Activated naive CD4-positive, alpha-beta T cell treated with anti-CD3 and anti-CD28 coated beads for 36 hours (primary cell): ENCODE measurements at regions not wholly inside any gene's neighbourhood (a gene's known extent, or its start where the extent isn't known, plus 50 kb on each side); places are given as distances from the start of the nearest gene placed in this dataset.

Experiments used
- CTCF ChIA-PET: fragments of 350-600 bp; sonication (Branson Sonifier 250); formaldehyde crosslinking; loops from one replicate; lab custom pipeline; 2021; ENCODE audit warnings: antibody characterized with exemption; lab: Charles Lee
- DNase-seq: peaks from one replicate; pipeline ENCODE4 v3.0.0-alpha.2; 2020
- H3K27ac Mint-ChIP-seq: one replicate; pipeline ENCODE4 v1.8.0; 2021; ENCODE audit warnings: mild to moderate bottlenecking, mixed read lengths
- H3K27me3 Mint-ChIP-seq: one replicate; pipeline ENCODE4 v1.8.0; 2021; ENCODE audit warnings: low read depth, mixed read lengths
- H3K36me3 Mint-ChIP-seq: one replicate; pipeline ENCODE4 v1.8.0; 2021; ENCODE audit warnings: low read depth, mixed read lengths
- H3K4me1 Mint-ChIP-seq: one replicate; pipeline ENCODE4 v1.8.0; 2021; ENCODE audit warnings: low read depth, mixed read lengths
- H3K4me3 Mint-ChIP-seq: one replicate; pipeline ENCODE4 v1.8.0; 2021; ENCODE audit warnings: mild to moderate bottlenecking, moderate library complexity, mixed read lengths
- H3K9me3 Mint-ChIP-seq: one replicate; pipeline ENCODE4 v1.8.0; 2021; ENCODE audit warnings: mixed read lengths
- intact Hi-C: fragments of 100-400 bp; cut with micrococcal nuclease; formaldehyde crosslinking; loops from one replicate; pipeline ENCODE4 v1.15.1; 2023

DNA sequence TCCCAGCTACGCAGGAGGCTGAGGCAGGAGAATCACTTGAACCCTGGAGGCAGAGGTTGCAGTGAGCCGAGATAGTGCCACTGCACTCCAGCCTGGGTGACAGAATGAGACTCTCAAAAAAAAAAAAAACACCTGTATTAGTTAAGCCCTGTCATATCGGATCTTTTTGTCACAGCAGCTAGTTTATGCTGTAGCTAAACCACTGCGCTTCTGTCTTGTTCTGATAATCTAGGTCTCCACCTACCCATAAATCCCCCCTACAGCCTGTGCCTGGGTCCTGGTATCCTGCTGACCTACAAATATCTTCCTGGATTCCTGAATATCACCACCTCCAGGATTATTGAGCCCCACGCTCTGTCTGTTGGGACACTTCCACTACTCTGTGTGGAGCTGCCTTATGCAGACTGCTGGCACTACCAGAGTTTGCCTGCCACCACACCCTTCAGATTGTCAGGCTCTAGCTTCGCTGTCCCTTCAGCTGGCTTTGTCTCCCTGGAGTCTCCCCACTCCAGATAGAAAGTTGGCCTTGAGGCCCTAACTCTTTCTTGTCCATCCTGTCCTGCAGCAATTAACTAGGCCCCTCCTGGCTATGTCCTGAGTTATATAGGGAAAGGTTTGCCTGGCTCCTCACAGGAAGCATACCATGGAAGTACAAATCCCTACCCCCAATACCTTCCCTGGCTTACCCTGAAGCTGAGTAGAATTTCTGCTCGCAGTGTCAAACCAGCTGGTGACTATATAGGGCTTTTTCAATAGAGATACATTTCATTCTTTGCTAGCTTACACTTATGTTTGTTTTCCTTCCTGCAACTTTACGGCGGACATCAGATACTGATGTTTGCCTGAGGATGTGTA lies 136.0 kb upstream of the SERTAD2 start:
- DNase-seq, result no peak
- intact Hi-C loops, result no loop called here
- no peak overlapping the region for H3K4me3 Mint-ChIP-seq
- no peak overlapping the region for H3K27ac Mint-ChIP-seq
- H3K27me3 Mint-ChIP-seq, result no peaks in the 10 kb centered on the region
- CTCF ChIA-PET, result no interaction called here
- no peaks in the 10 kb centered on the region for H3K4me1 Mint-ChIP-seq
- H3K9me3 Mint-ChIP-seq, result no peaks in the 10 kb centered on the region
- H3K36me3 Mint-ChIP-seq, result no peaks in the 10 kb centered on the region

DNA sequence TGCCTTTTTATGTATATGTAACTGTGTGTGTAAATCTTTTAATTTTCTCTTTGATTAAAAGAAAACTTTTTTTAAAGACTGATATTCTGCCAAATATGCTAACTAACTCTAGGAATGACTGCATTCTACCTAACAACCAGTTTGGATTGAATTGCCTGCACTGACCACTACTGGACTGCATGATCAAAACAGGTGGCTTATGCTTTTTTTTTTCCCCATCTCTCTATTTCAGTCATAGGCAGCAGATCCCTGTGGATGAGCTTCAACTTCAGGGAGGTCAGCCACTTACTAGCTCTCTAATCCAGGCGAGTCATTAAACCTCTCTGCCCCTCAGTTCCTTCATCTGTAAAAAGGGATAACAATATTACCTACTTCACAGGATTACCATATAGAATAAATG lies 138.6 kb upstream of the SERTAD2 start:
- no peaks in the 10 kb centered on the region for H3K36me3 Mint-ChIP-seq
- H3K4me1 Mint-ChIP-seq, result no peaks in the 10 kb centered on the region
- DNase-seq, result no peak
- intact Hi-C loops, result no loop called here
- CTCF ChIA-PET, result interaction anchor here (0.6 to 1.3 kb wide), 4 partner anchors 10 to 146 kb away, joined by 3 to 4 read pairs (median 3); no protein-coding TSS in a partner anchor
- H3K4me3 Mint-ChIP-seq, result no peak overlapping the region
- H3K27ac Mint-ChIP-seq, result no peak overlapping the region
- no peaks in the 10 kb centered on the region for H3K9me3 Mint-ChIP-seq
- H3K27me3 Mint-ChIP-seq, result no peaks in the 10 kb centered on the region

DNA sequence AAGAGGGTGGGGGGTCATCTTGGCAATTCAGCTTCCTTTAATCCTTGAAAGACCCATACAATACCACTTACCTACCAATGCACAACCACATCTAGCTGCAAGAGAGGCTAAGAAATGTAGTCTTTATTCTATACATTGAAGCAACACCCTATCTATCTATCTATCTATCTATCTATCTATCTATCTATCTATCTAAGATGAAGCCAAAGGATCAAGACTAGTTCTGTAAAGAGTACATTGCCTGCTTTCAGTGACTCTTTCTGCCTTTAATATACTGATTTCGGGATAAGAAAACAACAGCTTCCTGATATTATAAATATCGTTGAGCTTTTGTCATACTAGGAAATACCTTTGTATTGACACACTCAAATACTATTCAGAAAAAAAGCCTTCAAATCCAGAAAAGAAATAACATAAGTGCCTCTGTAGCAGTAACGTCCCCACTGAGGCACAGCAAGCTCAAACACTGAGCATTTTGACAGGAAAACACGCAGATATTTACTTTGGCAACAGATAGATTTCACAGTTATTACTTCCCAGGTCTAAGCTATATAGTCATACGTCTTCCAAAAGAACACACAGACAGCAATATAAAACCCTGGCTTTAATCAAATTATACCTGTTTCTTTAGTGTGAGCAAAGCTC lies 139.4 kb upstream of the SERTAD2 start:
- H3K27me3 Mint-ChIP-seq, result no peaks in the 10 kb centered on the region
- no peak overlapping the region for H3K27ac Mint-ChIP-seq
- no peak overlapping the region for H3K4me3 Mint-ChIP-seq
- H3K4me1 Mint-ChIP-seq, result no peaks in the 10 kb centered on the region
- H3K36me3 Mint-ChIP-seq, result no peaks in the 10 kb centered on the region
- intact Hi-C loops, result no loop called here
- H3K9me3 Mint-ChIP-seq, result no peaks in the 10 kb centered on the region
- CTCF ChIA-PET, result interaction anchor here (0.6 to 2.1 kb wide), 7 partner anchors 9 to 146 kb away, joined by 3 to 5 read pairs (median 4); partner anchors contain the start of gene SERTAD2
- DNase-seq, result no peak

DNA sequence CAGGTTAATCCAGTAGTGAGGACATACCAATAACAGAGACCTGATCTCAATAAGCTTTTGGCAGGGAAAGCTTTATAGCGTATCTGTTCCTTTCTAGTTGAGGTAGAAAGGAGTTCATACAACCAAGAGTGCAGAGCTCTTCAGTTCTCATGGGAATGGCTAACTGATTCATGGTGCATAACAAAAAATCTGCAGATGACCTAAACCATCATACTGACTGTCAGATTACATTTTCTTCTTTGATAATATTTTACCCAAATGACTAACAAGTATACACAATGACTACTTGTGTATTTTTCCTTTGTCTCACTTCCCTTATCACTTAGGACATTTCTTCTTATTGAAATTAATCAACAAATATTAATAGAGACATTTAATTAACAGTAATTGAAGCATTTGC lies 140.0 kb upstream of the SERTAD2 start:
- CTCF ChIA-PET, result interaction anchor here (1.3 to 2.1 kb wide), 4 partner anchors 27 to 147 kb away, joined by 3 to 5 read pairs (median 4); no protein-coding TSS in a partner anchor
- Mint-ChIP-seq H3K4me1 (no peaks in the 10 kb centered on the region), H3K9me3 (no peaks in the 10 kb centered on the region), H3K4me3 (no peak overlapping the region), H3K27me3 (no peaks in the 10 kb centered on the region), H3K36me3 (no peaks in the 10 kb centered on the region), H3K27ac (no peak overlapping the region)
- DNase-seq, result no peak
- intact Hi-C loops, result no loop called here

DNA sequence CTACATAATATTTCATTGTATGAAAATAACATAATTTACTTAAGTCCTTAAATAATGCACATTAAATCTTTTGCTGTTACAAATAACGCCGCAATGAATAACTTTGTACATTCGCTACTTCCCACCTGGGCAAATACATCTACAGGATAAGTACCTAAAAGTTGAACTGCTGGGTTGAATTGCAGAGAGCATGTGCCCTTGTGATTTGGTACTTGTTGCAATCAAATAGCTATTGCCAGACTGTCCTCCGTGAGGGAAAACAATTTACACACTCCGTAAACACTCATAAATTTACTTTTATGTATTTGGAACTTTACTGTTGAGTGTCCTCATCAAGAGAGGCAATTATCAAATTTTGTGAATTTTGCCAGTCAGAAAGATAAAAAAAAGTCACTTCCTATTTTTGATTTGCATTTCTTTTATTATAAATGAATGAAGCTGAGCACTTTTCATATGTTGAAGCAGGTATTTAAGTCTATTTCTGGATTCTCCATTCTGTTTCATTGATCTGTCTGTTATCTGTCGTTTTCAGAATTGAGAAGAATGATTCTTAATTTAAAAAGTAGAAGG lies 140.8 kb upstream of the SERTAD2 start:
- no peak overlapping the region for H3K27ac Mint-ChIP-seq
- CTCF ChIA-PET, result interaction anchor here (1.3 to 2.1 kb wide), 2 partner anchors 38 to 39 kb away, joined by 3 to 4 read pairs; no protein-coding TSS in a partner anchor
- DNase-seq, result no peak

DNA sequence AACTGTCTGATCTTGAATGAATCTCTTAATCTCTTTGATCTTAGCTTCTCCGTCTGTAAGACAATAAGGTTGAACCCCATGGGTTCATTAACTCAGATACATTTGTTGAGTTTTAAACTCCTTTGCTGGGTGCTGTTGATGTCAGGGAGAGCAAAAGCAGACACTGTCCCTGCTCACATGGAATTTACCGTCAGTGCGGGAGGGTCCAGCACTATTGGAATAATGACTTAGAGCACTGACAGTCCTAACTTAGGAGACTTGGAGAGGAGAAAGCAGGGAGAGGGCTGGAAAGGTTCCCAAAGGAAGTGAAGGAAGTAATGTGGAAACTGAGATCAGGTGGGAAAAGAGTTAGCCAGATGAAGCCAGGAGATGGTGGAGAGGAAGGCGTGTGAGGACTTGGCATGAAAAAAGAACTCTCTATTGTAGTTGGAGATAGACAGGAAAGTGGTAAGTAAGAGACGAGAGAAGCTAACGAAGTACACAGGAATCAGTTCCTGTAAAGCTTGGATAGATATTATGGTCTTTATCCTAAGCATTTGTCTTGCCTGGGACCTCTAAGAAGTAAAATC lies 141.4 kb upstream of the SERTAD2 start:
- H3K4me3 Mint-ChIP-seq, result no peak overlapping the region
- H3K9me3 Mint-ChIP-seq, result no peaks in the 10 kb centered on the region
- H3K4me1 Mint-ChIP-seq, result no peaks in the 10 kb centered on the region
- no peak for DNase-seq
- intact Hi-C loops, result no loop called here
- H3K27me3 Mint-ChIP-seq, result no peaks in the 10 kb centered on the region
- H3K27ac Mint-ChIP-seq, result no peak overlapping the region
- CTCF ChIA-PET, result interaction anchor here (1.3 to 2.1 kb wide), 2 partner anchors 37 to 38 kb away, joined by 3 to 4 read pairs; no protein-coding TSS in a partner anchor
- no peaks in the 10 kb centered on the region for H3K36me3 Mint-ChIP-seq

More for the DNA sequence above, 140.8 kb upstream of the SERTAD2 start:
- no peaks in the 10 kb centered on the region for H3K36me3 Mint-ChIP-seq
- no peaks in the 10 kb centered on the region for H3K27me3 Mint-ChIP-seq
- no peaks in the 10 kb centered on the region for H3K9me3 Mint-ChIP-seq
- no peaks in the 10 kb centered on the region for H3K4me1 Mint-ChIP-seq
- intact Hi-C loops, result no loop called here
- H3K4me3 Mint-ChIP-seq, result no peak overlapping the region

DNA sequence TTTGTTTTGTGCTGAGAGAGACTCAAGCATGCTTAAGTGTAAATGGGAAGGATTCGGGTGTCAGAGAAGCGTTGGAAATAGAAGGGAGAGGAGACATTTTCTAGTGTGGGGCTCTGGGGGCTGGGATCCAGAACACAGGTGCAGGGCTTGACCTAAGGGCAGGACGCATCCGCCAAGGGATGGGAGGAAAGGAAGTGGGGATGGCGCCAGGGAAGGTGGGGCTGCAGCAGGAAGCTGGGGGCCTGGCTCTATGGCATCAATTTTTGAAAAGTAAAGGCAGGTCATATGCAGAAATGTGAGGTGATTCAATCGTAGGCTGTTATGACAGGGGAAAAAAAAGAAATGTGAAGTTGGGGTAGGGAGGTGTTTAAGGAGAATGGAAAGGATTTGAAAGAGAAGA lies 143.2 kb upstream of the SERTAD2 start:
- no peak for DNase-seq
- intact Hi-C loops, result no loop called here
- H3K27me3 Mint-ChIP-seq, result no peaks in the 10 kb centered on the region
- CTCF ChIA-PET, result interaction anchor here (1.6 kb wide), 1 partner anchor 32 kb away, joined by 3 read pairs; no protein-coding TSS in a partner anchor
- H3K36me3 Mint-ChIP-seq, result no peaks in the 10 kb centered on the region
- no peak overlapping the region for H3K27ac Mint-ChIP-seq
- H3K4me3 Mint-ChIP-seq, result no peak overlapping the region
- no peaks in the 10 kb centered on the region for H3K9me3 Mint-ChIP-seq
- no peaks in the 10 kb centered on the region for H3K4me1 Mint-ChIP-seq

DNA sequence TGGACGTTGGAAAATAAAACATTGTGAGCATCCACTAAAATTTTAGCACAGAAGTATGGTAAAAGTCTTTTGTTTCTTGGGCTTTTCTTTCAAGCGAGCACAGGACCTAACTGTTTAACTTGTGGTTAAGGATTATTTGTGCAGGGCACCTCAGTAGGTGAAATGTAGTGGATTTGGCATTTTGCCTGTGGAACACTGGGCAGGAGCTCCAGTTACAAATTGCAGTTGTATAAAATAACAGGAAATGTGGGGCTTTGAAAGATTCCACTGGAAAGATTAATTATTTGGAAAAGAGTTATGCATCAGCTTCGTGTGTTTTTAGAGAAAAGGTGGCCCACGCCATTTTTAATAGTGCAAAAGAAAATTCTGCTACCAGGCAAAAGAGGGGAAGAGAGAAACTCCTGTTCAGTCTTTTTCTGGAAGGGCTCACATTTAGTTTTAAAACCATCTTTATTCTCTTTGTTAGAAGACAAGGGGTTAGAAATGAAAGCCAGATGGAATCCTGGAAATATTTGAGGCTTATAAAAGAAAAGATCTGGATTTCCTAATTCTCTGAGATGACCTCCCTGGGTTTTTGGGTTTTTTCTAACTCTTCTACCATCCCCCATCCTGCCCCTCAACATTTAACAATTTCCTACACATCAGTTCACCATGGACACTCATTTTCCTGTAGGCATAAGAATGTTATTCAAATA lies 144.3 kb upstream of the SERTAD2 start:
- Mint-ChIP-seq H3K4me3 (no peak overlapping the region), H3K36me3 (no peaks in the 10 kb centered on the region), H3K27me3 (no peaks in the 10 kb centered on the region), H3K9me3 (no peaks in the 10 kb centered on the region), H3K27ac (no peak overlapping the region), H3K4me1 (no peaks in the 10 kb centered on the region)
- intact Hi-C loops, result no loop called here
- CTCF ChIA-PET, result interaction anchor here (1.6 kb wide), 1 partner anchor 31 kb away, joined by 3 read pairs; no protein-coding TSS in a partner anchor
- DNase-seq, result no peak

DNA sequence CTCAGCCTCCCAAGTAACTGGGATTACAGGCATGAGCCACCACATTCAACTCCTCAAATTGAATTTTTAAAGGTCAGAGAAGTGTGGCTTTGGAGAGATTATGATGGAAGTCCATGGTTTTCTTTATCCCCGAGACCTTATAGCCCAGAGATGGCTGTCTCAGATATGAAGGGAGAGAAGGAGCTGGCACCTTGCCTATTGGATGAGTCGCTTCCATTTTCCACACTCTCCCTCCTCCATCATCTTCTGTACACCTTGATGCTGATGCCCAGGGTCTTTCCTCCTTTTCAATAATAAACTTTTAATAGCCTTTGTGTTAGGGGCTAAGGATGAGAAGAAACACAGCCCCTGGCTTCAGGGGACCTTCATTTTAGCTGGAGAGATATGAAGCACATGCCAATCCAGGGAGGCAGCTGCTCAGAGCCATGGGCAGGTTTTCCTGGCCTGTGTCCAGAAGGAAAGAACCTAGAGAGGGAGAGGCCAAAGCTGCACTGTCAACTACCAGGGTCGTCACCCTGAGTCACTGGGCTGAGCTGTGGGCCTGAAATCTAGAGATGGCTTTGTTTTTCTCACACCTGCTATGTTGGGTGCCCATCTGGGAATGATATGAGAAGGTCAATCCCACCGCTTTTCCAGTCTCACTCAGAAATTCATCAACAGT lies 146.0 kb upstream of the SERTAD2 start:
- H3K9me3 Mint-ChIP-seq, result no peaks in the 10 kb centered on the region
- no peak overlapping the region for H3K27ac Mint-ChIP-seq
- H3K4me1 Mint-ChIP-seq, result no peaks in the 10 kb centered on the region
- no peak overlapping the region for H3K4me3 Mint-ChIP-seq
- no peaks in the 10 kb centered on the region for H3K27me3 Mint-ChIP-seq
- CTCF ChIA-PET, result interaction anchor here (1.0 kb wide), 1 partner anchor 468 kb away, joined by 3 read pairs; no protein-coding TSS in a partner anchor
- intact Hi-C loops, result no loop called here
- no peaks in the 10 kb centered on the region for H3K36me3 Mint-ChIP-seq
- DNase-seq, result no peak

DNA sequence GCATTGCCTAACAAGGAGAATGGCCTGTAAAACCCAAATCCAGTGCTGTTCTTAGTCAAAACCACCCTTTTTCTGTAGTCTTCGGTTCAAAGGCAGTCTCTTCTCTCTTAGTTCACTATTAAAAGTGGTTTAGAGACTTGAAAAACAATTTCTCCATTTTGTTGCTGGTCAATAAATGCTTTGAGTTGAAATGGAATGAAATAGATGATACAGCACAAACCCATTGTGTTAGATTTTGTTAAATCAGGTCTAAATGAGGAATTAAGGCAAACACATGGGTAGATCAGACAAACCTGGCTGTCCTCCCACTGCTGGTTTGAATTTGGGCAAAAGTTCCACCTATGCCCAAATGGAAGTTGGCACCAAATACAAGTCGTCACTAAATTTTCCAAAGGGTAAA lies 150.1 kb upstream of the SERTAD2 start:
- Mint-ChIP-seq H3K27ac (no peak overlapping the region), H3K27me3 (no peaks in the 10 kb centered on the region), H3K4me1 (peaks cover 18% of the 10 kb centered on the region), H3K9me3 (no peaks in the 10 kb centered on the region), H3K36me3 (no peaks in the 10 kb centered on the region), H3K4me3 (no peak overlapping the region)
- intact Hi-C loops, result no loop called here
- DNase-seq, result no peak
- CTCF ChIA-PET, result no interaction called here

DNA sequence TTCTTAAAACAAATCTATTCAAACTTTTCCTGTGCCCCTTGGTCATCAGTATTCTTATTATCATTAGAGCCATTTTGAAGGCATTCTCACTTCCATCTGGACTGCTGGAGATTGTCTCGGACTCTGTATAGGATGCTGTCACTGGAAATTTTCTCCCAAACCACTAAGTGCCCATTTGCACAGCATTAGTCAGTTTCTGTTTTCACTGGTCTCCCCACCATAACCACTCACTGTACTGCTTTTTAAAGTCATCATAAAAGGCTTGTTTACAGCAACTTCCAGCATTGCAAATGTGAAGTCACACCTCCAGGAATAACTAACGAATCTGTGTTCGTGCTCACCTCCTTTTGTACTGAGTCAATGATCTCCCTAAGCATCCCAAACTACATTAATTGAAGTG lies 150.9 kb upstream of the SERTAD2 start:
- Mint-ChIP-seq H3K36me3 (no peaks in the 10 kb centered on the region), H3K4me1 (peaks cover 18% of the 10 kb centered on the region), H3K27ac (no peak overlapping the region), H3K27me3 (no peaks in the 10 kb centered on the region), H3K9me3 (no peaks in the 10 kb centered on the region), H3K4me3 (no peak overlapping the region)
- DNase-seq, result no peak
- CTCF ChIA-PET, result no interaction called here
- intact Hi-C loops, result no loop called here
